ENCODE measurements at regions not wholly inside any gene's neighbourhood (a gene's known extent, or its start where the extent isn't known, plus 50 kb on each side); places are given as distances from the start of the nearest gene placed in this dataset.

GRCh38 chr11:127619946-127620345 is 619.4 kb upstream of the KIRREL3 start:
- Mint-ChIP-seq H3K36me3 (no peaks in the 10 kb centered on the region), H3K27me3 (ENCODE audit: low read depth) (no peaks in the 10 kb centered on the region; the same call in 1 of the 2 replicates), H3K4me3 (no peak overlapping the region), H3K27ac (no peak overlapping the region), H3K4me1 (0 out of 2 replicates have a peak, but pooled peaks cover 10% of the 10 kb centered on the region), H3K9me3 (no peaks in the 10 kb centered on the region)
- DNase-seq (ENCODE audit: low spot score) = no peak
- CTCF ChIA-PET = no interaction called here
- ATAC-seq = no peak
- POLR2A ChIA-PET = no interaction called here
- TF ChIP-seq GTF2I (CRISPR knock-in tag; conservative IDR thresholded peaks at IDR 0.05) = no peak
- TF ChIP-seq TP53 (CRISPR knock-in tag; IDR thresholded peaks at IDR 0.05) = no peak
- no peak for TF ChIP-seq TCF7 (CRISPR knock-in tag; IDR thresholded peaks at IDR 0.05; ENCODE audit: low read depth)
- TF ChIP-seq, protein P1, sequence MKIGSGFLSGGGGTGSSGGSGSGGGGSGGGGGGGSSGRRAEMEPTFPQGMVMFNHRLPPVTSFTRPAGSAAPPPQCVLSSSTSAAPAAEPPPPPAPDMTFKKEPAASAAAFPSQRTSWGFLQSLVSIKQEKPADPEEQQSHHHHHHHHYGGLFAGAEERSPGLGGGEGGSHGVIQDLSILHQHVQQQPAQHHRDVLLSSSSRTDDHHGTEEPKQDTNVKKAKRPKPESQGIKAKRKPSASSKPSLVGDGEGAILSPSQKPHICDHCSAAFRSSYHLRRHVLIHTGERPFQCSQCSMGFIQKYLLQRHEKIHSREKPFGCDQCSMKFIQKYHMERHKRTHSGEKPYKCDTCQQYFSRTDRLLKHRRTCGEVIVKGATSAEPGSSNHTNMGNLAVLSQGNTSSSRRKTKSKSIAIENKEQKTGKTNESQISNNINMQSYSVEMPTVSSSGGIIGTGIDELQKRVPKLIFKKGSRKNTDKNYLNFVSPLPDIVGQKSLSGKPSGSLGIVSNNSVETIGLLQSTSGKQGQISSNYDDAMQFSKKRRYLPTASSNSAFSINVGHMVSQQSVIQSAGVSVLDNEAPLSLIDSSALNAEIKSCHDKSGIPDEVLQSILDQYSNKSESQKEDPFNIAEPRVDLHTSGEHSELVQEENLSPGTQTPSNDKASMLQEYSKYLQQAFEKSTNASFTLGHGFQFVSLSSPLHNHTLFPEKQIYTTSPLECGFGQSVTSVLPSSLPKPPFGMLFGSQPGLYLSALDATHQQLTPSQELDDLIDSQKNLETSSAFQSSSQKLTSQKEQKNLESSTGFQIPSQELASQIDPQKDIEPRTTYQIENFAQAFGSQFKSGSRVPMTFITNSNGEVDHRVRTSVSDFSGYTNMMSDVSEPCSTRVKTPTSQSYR (CRISPR knock-in tag; IDR thresholded peaks at IDR 0.05) = no peak
- TF ChIP-seq, protein P2, sequence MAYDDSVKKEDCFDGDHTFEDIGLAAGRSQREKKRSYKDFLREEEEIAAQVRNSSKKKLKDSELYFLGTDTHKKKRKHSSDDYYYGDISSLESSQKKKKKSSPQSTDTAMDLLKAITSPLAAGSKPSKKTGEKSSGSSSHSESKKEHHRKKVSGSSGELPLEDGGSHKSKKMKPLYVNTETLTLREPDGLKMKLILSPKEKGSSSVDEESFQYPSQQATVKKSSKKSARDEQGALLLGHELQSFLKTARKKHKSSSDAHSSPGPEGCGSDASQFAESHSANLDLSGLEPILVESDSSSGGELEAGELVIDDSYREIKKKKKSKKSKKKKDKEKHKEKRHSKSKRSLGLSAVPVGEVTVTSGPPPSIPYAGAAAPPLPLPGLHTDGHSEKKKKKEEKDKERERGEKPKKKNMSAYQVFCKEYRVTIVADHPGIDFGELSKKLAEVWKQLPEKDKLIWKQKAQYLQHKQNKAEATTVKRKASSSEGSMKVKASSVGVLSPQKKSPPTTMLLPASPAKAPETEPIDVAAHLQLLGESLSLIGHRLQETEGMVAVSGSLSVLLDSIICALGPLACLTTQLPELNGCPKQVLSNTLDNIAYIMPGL (CRISPR knock-in tag; IDR thresholded peaks at IDR 0.05) = no peak
- TF ChIP-seq, protein P3, sequence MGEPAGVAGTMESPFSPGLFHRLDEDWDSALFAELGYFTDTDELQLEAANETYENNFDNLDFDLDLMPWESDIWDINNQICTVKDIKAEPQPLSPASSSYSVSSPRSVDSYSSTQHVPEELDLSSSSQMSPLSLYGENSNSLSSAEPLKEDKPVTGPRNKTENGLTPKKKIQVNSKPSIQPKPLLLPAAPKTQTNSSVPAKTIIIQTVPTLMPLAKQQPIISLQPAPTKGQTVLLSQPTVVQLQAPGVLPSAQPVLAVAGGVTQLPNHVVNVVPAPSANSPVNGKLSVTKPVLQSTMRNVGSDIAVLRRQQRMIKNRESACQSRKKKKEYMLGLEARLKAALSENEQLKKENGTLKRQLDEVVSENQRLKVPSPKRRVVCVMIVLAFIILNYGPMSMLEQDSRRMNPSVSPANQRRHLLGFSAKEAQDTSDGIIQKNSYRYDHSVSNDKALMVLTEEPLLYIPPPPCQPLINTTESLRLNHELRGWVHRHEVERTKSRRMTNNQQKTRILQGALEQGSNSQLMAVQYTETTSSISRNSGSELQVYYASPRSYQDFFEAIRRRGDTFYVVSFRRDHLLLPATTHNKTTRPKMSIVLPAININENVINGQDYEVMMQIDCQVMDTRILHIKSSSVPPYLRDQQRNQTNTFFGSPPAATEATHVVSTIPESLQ (CRISPR knock-in tag; IDR thresholded peaks at IDR 0.05) = no peak
- TF ChIP-seq ELF4 (CRISPR knock-in tag; IDR thresholded peaks at IDR 0.05; ENCODE audit: low read depth) = no peak
- no peak for TF ChIP-seq OVOL2 (CRISPR knock-in tag; IDR thresholded peaks at IDR 0.05; ENCODE audit: borderline replicate concordance)
- TF ChIP-seq, protein P4, sequence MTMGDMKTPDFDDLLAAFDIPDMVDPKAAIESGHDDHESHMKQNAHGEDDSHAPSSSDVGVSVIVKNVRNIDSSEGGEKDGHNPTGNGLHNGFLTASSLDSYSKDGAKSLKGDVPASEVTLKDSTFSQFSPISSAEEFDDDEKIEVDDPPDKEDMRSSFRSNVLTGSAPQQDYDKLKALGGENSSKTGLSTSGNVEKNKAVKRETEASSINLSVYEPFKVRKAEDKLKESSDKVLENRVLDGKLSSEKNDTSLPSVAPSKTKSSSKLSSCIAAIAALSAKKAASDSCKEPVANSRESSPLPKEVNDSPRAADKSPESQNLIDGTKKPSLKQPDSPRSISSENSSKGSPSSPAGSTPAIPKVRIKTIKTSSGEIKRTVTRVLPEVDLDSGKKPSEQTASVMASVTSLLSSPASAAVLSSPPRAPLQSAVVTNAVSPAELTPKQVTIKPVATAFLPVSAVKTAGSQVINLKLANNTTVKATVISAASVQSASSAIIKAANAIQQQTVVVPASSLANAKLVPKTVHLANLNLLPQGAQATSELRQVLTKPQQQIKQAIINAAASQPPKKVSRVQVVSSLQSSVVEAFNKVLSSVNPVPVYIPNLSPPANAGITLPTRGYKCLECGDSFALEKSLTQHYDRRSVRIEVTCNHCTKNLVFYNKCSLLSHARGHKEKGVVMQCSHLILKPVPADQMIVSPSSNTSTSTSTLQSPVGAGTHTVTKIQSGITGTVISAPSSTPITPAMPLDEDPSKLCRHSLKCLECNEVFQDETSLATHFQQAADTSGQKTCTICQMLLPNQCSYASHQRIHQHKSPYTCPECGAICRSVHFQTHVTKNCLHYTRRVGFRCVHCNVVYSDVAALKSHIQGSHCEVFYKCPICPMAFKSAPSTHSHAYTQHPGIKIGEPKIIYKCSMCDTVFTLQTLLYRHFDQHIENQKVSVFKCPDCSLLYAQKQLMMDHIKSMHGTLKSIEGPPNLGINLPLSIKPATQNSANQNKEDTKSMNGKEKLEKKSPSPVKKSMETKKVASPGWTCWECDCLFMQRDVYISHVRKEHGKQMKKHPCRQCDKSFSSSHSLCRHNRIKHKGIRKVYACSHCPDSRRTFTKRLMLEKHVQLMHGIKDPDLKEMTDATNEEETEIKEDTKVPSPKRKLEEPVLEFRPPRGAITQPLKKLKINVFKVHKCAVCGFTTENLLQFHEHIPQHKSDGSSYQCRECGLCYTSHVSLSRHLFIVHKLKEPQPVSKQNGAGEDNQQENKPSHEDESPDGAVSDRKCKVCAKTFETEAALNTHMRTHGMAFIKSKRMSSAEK (CRISPR knock-in tag; IDR thresholded peaks at IDR 0.05; ENCODE audit: borderline replicate concordance) = no peak
- no peak for TF ChIP-seq SMAD3 (CRISPR knock-in tag; IDR thresholded peaks at IDR 0.05; ENCODE audit: borderline replicate concordance)
- no peak for TF ChIP-seq ZBTB21 (CRISPR knock-in tag; IDR thresholded peaks at IDR 0.05; ENCODE audit: borderline replicate concordance)
- no peak for TF ChIP-seq ZMAT4 (CRISPR knock-in tag; IDR thresholded peaks at IDR 0.05)
- TF ChIP-seq, protein P5, sequence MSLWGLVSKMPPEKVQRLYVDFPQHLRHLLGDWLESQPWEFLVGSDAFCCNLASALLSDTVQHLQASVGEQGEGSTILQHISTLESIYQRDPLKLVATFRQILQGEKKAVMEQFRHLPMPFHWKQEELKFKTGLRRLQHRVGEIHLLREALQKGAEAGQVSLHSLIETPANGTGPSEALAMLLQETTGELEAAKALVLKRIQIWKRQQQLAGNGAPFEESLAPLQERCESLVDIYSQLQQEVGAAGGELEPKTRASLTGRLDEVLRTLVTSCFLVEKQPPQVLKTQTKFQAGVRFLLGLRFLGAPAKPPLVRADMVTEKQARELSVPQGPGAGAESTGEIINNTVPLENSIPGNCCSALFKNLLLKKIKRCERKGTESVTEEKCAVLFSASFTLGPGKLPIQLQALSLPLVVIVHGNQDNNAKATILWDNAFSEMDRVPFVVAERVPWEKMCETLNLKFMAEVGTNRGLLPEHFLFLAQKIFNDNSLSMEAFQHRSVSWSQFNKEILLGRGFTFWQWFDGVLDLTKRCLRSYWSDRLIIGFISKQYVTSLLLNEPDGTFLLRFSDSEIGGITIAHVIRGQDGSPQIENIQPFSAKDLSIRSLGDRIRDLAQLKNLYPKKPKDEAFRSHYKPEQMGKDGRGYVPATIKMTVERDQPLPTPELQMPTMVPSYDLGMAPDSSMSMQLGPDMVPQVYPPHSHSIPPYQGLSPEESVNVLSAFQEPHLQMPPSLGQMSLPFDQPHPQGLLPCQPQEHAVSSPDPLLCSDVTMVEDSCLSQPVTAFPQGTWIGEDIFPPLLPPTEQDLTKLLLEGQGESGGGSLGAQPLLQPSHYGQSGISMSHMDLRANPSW (CRISPR knock-in tag; conservative IDR thresholded peaks at IDR 0.05; ENCODE audit: low read depth) = no peak
- TF ChIP-seq SOX15 (CRISPR knock-in tag; IDR thresholded peaks at IDR 0.05) = no peak

Data from WTC11 (cell line).